Psoas muscle (tissue), 7 donors: ENCODE measurements at regions not wholly inside any gene's neighbourhood (a gene's known extent, or its start where the extent isn't known, plus 50 kb on each side); places are given as distances from the start of the nearest gene placed in this dataset.

Experiments used
- ATAC-seq, 4 donors: fragments of 200-7000 bp; cut with Tn5 transposase; one replicate each; pipeline ENCODE4 v1.9.1; 2020; ENCODE audit warnings: moderate library complexity in 3 of 4, mild to moderate bottlenecking in 2 of 4
- DNase-seq, 2 donors: peaks; one replicate each; pipeline ENCODE4 v3.0.0-alpha.2; 2020
- H3K27ac ChIP-seq: fragments of 200-600 bp; one replicate; pipeline ENCODE4 v1.8.0; 2022
- H3K27me3 ChIP-seq, 3 donors: fragments of 200-600 bp in 1 of 3; one replicate each; pipeline versions ENCODE4 v1.6.1 to v1.8.0; 2013 to 2022; ENCODE audit warnings: low read length in 2 of 3, mild to moderate bottlenecking in 2 of 3, moderate library complexity in 1 of 3; ENCODE audit not compliant: insufficient read depth in 3 of 3
- H3K36me3 ChIP-seq, 2 donors: fragments of 200-600 bp in 1 of 2; one replicate each; pipeline versions ENCODE4 v1.6.1 to v1.8.0; 2013 to 2022; ENCODE audit warnings: low read depth in 1 of 2, mild to moderate bottlenecking in 1 of 2, moderate library complexity in 1 of 2; ENCODE audit not compliant: insufficient read depth in 1 of 2
- H3K4me1 ChIP-seq: fragments of 200-600 bp; one replicate; pipeline ENCODE4 v1.8.0; 2022
- H3K4me3 ChIP-seq: fragments of 200-600 bp; one replicate; pipeline ENCODE4 v1.8.0; 2022; ENCODE audit warnings: mild to moderate bottlenecking
- H3K9me3 ChIP-seq: fragments of 200-600 bp; one replicate; pipeline ENCODE4 v1.8.0; 2022
- WGBS, 3 donors: extraction: QIAGEN DNeasy Blood & Tissue Kit; methylation state at CpG; one replicate each; pipeline versions ENCODE4 v1.1.6 to v1.1.7; 2013; 5-methylcytosine and 5-hydroxymethylcytosine counted together
- intact Hi-C, 2 donors: fragments of 100-400 bp; cut with DNase I; formaldehyde crosslinking; loops; one replicate each; pipeline versions ENCODE4 v1.11.0 to v1.14.2; 2022
- TF ChIP-seq, protein P1 (sequence below): fragments of 200-600 bp; IDR thresholded peaks from one replicate; pipeline ENCODE4 v1.8.0; 2022; ENCODE audit warnings: antibody characterized with exemption
- donor health status: healthy with polysubstance abuse.
- donor health status: DM: no; HTN: no; CAD: no; lungs with moderate emphysema.
- donor health status: Bipolar disorder and iron deficiency.
- donor health status: healthy.
- donor health status: DM: yes; HTN: yes; CAD: no.
- donor health status: DM: no; HTN: no; CAD: no.
- donor health status: DM: yes; HTN: yes; CAD: no.

- TF ChIP-seq, protein P1, sequence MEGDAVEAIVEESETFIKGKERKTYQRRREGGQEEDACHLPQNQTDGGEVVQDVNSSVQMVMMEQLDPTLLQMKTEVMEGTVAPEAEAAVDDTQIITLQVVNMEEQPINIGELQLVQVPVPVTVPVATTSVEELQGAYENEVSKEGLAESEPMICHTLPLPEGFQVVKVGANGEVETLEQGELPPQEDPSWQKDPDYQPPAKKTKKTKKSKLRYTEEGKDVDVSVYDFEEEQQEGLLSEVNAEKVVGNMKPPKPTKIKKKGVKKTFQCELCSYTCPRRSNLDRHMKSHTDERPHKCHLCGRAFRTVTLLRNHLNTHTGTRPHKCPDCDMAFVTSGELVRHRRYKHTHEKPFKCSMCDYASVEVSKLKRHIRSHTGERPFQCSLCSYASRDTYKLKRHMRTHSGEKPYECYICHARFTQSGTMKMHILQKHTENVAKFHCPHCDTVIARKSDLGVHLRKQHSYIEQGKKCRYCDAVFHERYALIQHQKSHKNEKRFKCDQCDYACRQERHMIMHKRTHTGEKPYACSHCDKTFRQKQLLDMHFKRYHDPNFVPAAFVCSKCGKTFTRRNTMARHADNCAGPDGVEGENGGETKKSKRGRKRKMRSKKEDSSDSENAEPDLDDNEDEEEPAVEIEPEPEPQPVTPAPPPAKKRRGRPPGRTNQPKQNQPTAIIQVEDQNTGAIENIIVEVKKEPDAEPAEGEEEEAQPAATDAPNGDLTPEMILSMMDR: no peak
- H3K4me3 ChIP-seq: no peak overlapping the region
- intact Hi-C loops: no loop called here
- no peaks in the 10 kb centered on the region for H3K27me3 ChIP-seq
- no peaks in the 10 kb centered on the region for H3K36me3 ChIP-seq
- DNase-seq (no peak), ATAC-seq (no peak)
- H3K27ac ChIP-seq: no peak overlapping the region
- H3K4me1 ChIP-seq: no peaks in the 10 kb centered on the region
- H3K9me3 ChIP-seq: no peaks in the 10 kb centered on the region
- 29 to 47% (median 33%) methylated on average over 2 of the region's 2 CpGs for WGBS, 3 donors
Observed at GRCh38 chr9:30507166-30507565, 1877.3 kb upstream of the ACO1 start.

GRCh38 chr9:30511666-30512065, 1872.8 kb upstream of the ACO1 start:
- no peak for ATAC-seq
- WGBS, 3 donors: 39 to 50% (median 41%) methylated on average over 2 of the region's 2 CpGs
- TF ChIP-seq, protein P1: no peak
- DNase-seq: no peak
- Histone ChIP-seq H3K27me3 (no peaks in the 10 kb centered on the region), H3K9me3 (no peaks in the 10 kb centered on the region), H3K27ac (no peak overlapping the region), H3K36me3 (no peaks in the 10 kb centered on the region), H3K4me1 (no peaks in the 10 kb centered on the region), H3K4me3 (no peak overlapping the region)
- intact Hi-C loops: no loop called here

GRCh38 chr9:30519166-30519565, 1865.3 kb upstream of the ACO1 start:
- TF ChIP-seq, protein P1: no peak
- Histone ChIP-seq H3K27ac (no peak overlapping the region), H3K27me3 (no peaks in the 10 kb centered on the region), H3K9me3 (no peaks in the 10 kb centered on the region), H3K4me1 (no peaks in the 10 kb centered on the region), H3K36me3 (no peaks in the 10 kb centered on the region), H3K4me3 (no peak overlapping the region)
- intact Hi-C loops: no loop called here
- no peak for ATAC-seq
- WGBS, 3 donors: 25 to 76% (median 33%) methylated on average over 1 of the region's 1 CpG
- no peak for DNase-seq

DNA sequence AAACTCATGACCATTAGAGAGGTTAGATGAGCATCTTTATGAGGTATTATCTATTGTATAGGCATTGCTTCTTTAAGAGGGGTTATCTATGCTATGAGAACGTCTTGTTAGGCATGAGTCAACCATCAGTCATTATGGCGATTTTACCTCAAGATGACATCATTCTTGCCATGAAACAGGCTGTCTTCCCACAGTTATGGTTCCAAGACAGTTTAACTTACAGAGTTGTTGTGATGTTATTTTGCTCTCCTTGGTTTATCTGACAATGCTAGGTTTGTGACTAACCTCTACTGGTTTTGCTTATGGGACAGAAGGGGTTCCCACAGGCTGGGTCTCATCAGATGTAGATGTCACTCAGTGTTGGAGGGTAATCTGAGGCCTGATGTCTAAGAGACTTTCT, 1864.7 kb upstream of the ACO1 start:
- no peak for ATAC-seq
- WGBS, 3 donors: 66 to 78% (median 66%) methylated on average over 2 of the region's 2 CpGs
- H3K4me1 ChIP-seq: no peaks in the 10 kb centered on the region
- H3K4me3 ChIP-seq: no peak overlapping the region
- no peak overlapping the region for H3K27ac ChIP-seq
- H3K27me3 ChIP-seq: no peaks in the 10 kb centered on the region
- intact Hi-C loops: no loop called here
- no peak for DNase-seq
- no peaks in the 10 kb centered on the region for H3K9me3 ChIP-seq
- TF ChIP-seq, protein P1: no peak
- H3K36me3 ChIP-seq: no peaks in the 10 kb centered on the region

GRCh38 chr9:30522061-30522460, 1862.4 kb upstream of the ACO1 start:
- WGBS, 3 donors: 35 to 53% (median 41%) methylated on average over 2 of the region's 2 CpGs
- H3K27me3 ChIP-seq: no peaks in the 10 kb centered on the region
- ATAC-seq (no peak), DNase-seq (no peak)
- H3K36me3 ChIP-seq: no peaks in the 10 kb centered on the region
- no peaks in the 10 kb centered on the region for H3K4me1 ChIP-seq
- intact Hi-C loops: no loop called here
- TF ChIP-seq, protein P1: no peak
- H3K27ac ChIP-seq: no peak overlapping the region
- H3K9me3 ChIP-seq: no peaks in the 10 kb centered on the region
- no peak overlapping the region for H3K4me3 ChIP-seq
